IgD-negative memory B cell (primary cell): ENCODE measurements at regions not wholly inside any gene's neighbourhood (a gene's known extent, or its start where the extent isn't known, plus 50 kb on each side); places are given as distances from the start of the nearest gene placed in this dataset.
"Not testable (repeated sequence)": the region's sequence is repeated elsewhere in the genome, so short reads cannot be mapped to it uniquely, and the experiment has no call there.

ENCODE experiments used
- H3K27ac Mint-ChIP-seq, 3 donors: one replicate each; pipeline ENCODE4 v1.8.0; 2020 to 2022; ENCODE audit warnings: mild to moderate bottlenecking in 3 of 3, mixed read lengths in 3 of 3, moderate library complexity in 1 of 3
- H3K27me3 Mint-ChIP-seq: one replicate; pipeline ENCODE4 v1.8.0; 2021; ENCODE audit warnings: mixed read lengths
- H3K36me3 Mint-ChIP-seq: one replicate; pipeline ENCODE4 v1.8.0; 2020; ENCODE audit warnings: mild to moderate bottlenecking, mixed read lengths
- H3K4me1 Mint-ChIP-seq, 3 donors: one replicate each; pipeline ENCODE4 v1.8.0; 2020 to 2022; ENCODE audit warnings: mixed read lengths in 3 of 3, mild to moderate bottlenecking in 1 of 3
- H3K4me3 Mint-ChIP-seq, 4 donors: one replicate each; pipeline ENCODE4 v1.8.0; 2020 to 2022; ENCODE audit warnings: mild to moderate bottlenecking in 4 of 4, mixed read lengths in 4 of 4, moderate library complexity in 3 of 4
- H3K9me3 Mint-ChIP-seq, 3 donors: one replicate each; pipeline ENCODE4 v1.8.0; 2020 to 2021; ENCODE audit warnings: mixed read lengths in 3 of 3, mild to moderate bottlenecking in 1 of 3

DNA sequence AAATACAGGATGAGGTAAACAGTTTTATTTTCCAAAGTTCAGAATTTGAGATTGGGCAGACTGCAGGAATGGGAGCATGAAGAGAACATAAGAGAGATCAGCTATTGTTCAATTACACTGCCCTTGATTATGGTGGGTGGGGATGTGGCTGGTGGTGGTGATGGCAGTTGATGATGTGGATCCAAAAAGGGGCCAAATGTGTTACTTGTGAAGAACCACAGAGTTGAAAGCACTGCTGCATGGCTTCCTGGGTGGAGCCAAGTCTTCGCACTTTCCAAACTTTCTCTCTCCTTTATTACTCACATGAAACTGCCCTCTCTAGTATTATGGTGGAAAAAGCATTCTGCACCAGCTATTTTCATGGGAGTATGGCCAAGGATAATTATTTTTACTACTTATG, 1162.0 kb downstream of the RPIA start:
- not testable (repeated sequence) for H3K9me3 Mint-ChIP-seq, H3K27ac Mint-ChIP-seq, H3K4me3 Mint-ChIP-seq, H3K36me3 Mint-ChIP-seq, H3K4me1 Mint-ChIP-seq
- H3K27me3 Mint-ChIP-seq: peaks cover 12% of the 10 kb centered on the region

DNA sequence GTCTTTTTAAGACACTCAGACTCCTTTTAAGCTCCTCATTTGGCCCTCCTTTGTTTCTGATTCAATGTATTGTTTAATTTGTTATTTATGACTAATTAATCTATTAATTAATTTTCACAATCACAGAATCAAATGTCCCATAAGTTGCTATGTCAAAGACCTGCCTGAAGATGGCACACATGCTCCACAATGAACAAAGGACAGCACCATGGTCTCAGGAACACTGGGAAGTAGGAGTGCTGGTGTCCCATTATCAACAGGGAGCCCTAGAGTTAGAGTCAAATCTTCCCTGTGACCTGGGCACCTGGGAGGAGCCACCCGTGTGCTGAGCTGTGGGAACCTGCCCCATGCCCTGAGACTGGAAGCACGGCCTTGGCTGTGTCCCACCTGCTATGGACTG, 1164.3 kb downstream of the RPIA start:
- H3K4me3 Mint-ChIP-seq, H3K36me3 Mint-ChIP-seq, H3K27ac Mint-ChIP-seq, H3K4me1 Mint-ChIP-seq, H3K9me3 Mint-ChIP-seq, H3K27me3 Mint-ChIP-seq: not testable (repeated sequence)

DNA sequence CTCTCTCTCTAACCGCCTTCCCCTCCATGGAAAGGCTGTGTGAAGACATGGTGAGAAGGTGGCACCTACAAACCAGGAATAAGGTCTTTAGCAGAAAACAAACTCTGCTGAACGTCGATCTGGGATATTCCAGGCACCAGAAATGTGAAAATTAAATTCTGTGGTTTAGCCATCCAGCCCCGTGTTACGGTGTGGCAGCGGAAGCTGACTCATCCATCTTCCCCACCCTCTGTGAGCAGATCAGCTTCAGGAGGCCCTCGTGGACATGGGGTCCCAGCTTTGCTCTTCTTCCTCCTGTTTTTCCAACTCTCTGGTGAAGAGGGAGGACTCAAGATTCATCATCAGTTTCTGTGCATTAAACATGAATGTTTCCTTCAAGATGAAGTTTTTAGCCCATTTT, 1164.8 kb downstream of the RPIA start:
- not testable (repeated sequence) for H3K36me3 Mint-ChIP-seq, H3K27me3 Mint-ChIP-seq, H3K4me3 Mint-ChIP-seq, H3K27ac Mint-ChIP-seq, H3K9me3 Mint-ChIP-seq, H3K4me1 Mint-ChIP-seq

DNA sequence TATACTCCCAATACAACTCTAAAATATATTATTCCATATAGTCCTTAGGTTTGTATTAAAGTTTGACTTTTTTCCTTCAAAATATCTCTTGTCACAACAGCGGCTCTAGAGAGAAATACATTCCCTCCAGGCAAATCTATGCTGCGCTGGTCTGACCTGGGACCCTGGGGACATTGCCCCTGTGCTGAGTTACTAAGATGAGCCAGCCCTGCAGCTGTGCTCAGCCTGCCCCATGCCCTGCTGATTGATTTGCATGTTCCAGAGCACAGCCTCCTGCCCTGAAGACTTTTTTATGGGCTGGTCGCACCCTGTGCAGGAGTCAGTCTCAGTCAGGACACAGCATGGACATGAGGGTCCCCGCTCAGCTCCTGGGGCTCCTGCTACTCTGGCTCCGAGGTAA, 1170.7 kb downstream of the RPIA start:
- H3K36me3 Mint-ChIP-seq, H3K4me3 Mint-ChIP-seq, H3K4me1 Mint-ChIP-seq, H3K9me3 Mint-ChIP-seq, H3K27me3 Mint-ChIP-seq, H3K27ac Mint-ChIP-seq: not testable (repeated sequence)

DNA sequence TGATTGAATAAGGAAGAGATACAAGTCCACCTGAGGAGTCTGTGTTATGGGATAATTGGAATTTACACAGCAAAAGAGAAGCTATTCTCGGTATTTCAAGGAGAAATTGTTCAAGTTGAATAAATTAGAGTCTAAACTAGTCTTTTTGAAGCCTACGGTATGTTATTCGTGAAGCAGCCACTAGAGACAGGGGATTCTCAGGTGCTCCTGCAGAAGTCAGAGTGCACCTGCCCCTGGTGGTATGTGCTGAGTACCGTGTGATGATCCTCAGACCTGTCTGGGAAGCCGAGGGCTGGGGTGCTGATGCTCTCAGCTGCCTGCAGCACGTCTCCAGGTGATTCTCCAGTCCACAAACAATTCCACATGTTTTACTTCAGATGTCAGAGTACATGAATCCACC, 1171.7 kb downstream of the RPIA start:
- H3K9me3 Mint-ChIP-seq, H3K36me3 Mint-ChIP-seq, H3K4me1 Mint-ChIP-seq, H3K27ac Mint-ChIP-seq, H3K4me3 Mint-ChIP-seq, H3K27me3 Mint-ChIP-seq: not testable (repeated sequence)

DNA sequence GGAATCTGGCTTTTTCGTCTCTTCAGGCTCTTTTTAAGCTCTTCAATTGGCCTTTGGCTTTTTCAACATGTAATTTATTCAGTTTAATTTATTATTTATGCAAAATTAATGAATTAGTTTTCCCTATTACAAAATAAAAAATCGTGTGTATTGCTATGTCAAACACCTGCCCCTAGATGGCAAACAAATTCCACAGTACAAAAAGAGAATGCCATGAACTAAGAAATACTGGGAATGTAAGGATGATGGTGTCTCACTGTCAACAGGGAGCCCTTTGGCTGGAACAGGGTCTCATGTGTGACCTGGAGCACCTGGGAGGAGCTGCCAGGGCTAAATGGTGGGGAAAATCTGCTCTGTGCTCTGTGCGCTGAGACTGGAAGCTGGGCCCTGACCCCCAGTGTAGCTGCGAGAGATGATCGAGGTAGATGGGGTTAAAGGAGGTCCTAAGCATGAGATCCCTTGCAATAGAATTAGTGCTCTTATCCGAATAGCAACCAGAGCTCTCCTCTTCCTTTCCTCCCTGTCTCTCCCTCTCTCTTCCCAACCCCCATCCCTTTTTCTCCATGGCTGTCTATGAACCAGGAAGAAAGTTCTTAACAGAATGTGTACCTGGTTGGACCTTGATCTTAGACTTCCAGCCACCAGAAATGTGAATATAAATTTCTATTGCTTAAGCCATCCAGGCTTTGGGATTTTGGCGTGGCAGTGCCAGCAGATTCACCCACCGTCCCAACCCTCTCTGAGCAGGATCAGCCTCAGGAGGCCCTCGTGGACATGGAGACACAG, 1183.5 kb downstream of the RPIA start:
- H3K27me3 Mint-ChIP-seq, H3K36me3 Mint-ChIP-seq, H3K4me3 Mint-ChIP-seq, H3K27ac Mint-ChIP-seq, H3K4me1 Mint-ChIP-seq, H3K9me3 Mint-ChIP-seq: not testable (repeated sequence)

DNA sequence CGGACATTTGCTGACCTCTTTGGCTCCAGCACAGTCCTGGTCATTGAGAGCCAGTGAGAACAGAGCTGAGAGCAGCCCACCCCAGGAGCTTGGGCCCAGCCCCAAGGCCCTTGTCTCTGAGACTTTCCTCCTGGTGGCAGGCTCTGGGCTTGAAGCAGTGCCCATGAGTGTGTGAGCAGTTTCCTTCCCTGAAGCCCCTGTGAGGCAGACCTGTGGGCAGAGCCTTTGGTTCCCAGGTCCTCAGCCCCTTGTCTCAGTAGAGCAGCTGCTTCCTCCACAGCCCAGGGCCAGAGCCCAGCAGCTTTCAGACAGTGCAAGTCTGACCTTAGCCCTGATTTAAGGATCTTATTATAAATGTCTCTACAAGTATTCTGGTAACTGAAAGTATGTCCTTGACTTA, 1185.0 kb downstream of the RPIA start:
- H3K4me1 Mint-ChIP-seq, H3K4me3 Mint-ChIP-seq, H3K27me3 Mint-ChIP-seq, H3K27ac Mint-ChIP-seq, H3K9me3 Mint-ChIP-seq, H3K36me3 Mint-ChIP-seq: not testable (repeated sequence)

DNA sequence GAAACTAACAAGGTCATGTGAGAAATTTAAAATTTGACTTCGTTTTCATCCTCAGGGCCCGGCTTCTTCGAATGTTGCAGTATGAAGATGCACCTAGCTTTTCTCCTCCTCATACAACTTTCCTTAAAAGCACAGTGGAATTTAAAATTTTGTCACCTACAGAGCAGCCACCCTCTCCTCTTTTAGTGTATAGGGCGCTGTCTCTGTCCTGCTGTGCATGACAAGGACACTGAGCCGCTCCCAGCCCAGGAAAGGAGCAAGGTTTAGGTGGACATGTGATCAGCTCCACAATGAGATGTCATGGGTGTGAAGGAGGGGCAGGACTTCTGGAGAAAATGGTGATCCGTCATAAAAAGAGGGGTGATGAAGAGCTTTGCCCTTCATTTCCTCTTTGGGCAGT, 1185.4 kb downstream of the RPIA start:
- not testable (repeated sequence) for H3K4me1 Mint-ChIP-seq, H3K27ac Mint-ChIP-seq, H3K9me3 Mint-ChIP-seq, H3K36me3 Mint-ChIP-seq, H3K27me3 Mint-ChIP-seq, H3K4me3 Mint-ChIP-seq

DNA sequence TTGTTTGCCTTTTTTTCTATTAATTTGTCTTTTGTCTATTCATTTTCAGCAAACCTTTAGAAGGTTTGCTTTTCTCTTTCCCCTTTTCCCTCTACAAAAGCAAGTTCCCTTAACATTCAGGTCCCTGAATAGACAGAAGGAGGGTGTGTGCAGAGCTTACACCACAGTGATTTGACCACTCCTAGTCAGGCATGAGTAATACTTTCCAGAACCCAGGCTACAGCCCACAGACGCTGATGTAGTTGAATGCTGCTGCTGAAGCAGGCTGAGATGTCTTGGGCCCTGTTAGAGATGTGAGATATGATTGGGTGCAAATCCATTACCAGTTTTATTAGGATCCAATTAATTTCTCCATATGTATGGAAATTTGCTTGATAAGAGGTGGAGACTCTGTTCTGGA, 1191.4 kb downstream of the RPIA start:
- H3K27ac Mint-ChIP-seq, H3K36me3 Mint-ChIP-seq, H3K9me3 Mint-ChIP-seq, H3K27me3 Mint-ChIP-seq, H3K4me3 Mint-ChIP-seq, H3K4me1 Mint-ChIP-seq: not testable (repeated sequence)

DNA sequence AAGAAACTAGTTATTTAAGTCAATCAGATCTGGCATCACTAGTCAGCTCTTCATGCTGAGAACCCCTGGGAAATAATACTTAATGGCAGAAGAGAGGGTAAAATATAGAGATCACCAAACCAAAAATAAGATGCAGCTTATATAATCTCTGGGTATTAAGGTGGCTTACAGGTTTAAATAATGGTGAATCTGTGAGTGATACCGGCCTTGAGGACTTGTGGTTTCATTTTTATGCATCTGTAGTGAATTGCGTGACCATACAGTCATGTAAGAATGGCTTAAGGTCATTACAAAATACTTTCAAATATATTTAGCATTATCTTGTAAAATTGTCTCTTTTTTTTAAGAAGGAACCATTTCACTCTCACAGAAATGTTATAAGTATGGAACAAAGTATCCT, 1192.2 kb downstream of the RPIA start:
- H3K27ac Mint-ChIP-seq, H3K27me3 Mint-ChIP-seq, H3K4me1 Mint-ChIP-seq, H3K4me3 Mint-ChIP-seq, H3K9me3 Mint-ChIP-seq, H3K36me3 Mint-ChIP-seq: not testable (repeated sequence)

DNA sequence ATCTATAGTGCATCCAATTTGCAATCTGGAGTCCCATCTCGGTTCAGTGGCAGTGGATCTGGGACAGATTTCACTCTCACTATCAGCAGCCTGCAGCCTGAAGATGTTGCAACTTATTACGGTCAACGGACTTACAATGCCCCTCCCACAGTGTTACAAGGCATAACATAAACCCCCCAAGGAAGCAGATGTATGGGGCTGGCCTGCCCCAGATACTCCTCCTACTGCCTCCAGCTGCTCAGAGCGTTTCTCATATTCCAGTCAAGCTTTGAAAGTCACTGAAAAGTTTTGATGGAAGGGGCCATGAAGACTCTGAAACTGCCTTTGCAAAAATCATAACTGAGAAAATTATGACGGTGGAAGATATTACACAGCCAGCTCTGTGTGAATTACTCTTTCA, 1193.6 kb downstream of the RPIA start:
- H3K27ac Mint-ChIP-seq, H3K36me3 Mint-ChIP-seq, H3K9me3 Mint-ChIP-seq, H3K4me3 Mint-ChIP-seq, H3K27me3 Mint-ChIP-seq, H3K4me1 Mint-ChIP-seq: not testable (repeated sequence)

DNA sequence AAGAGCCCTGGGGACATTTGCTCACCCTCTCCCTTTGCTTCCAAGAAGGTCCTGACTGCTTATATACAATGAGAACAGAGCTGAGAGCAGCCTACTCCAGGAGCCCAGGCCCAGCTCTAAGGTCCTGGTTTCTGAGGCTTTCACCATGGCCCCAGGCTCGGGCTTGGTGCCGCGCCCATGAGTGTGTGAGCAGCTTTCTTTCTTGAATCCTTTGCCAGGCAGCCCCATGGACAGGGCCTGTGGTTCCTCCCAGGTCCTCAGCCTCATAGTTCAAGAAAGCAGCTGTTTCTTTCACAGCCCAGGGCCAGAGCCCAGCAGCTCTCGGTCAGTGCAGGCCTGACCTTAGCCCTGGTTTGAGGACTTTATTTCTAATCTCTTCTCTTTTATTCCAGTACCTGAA, 1197.2 kb downstream of the RPIA start:
- not testable (repeated sequence) for H3K9me3 Mint-ChIP-seq, H3K27me3 Mint-ChIP-seq, H3K4me1 Mint-ChIP-seq, H3K4me3 Mint-ChIP-seq, H3K27ac Mint-ChIP-seq, H3K36me3 Mint-ChIP-seq

DNA sequence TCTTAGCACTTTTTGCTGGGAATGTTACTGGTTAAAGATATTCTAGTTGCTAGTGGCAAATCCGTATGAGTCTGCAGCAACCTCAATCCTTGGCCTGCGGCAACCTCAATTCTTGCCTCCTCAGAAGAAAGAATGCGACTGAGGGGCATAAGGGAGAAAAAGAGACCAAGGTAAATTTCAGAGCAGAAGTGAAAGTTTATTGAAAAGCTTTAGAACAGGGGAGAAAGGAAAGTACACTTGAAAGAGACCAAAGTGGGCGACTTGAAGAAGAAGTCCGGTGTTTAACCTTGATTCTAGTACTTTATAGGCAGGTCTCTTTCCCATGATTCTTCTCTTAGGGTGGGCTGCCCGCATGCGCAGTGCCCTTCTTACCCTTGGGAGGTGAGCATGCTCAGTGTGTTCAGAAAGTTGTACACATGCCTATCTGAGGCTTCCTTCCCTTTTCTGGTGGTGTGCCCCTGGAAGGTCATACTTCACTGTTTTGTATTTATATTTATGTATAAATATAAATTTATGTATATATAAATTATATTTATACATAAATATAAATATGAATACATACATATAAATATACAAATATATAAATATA, 1198.8 kb downstream of the RPIA start:
- H3K27ac Mint-ChIP-seq, H3K4me3 Mint-ChIP-seq, H3K9me3 Mint-ChIP-seq, H3K4me1 Mint-ChIP-seq, H3K27me3 Mint-ChIP-seq, H3K36me3 Mint-ChIP-seq: not testable (repeated sequence)

DNA sequence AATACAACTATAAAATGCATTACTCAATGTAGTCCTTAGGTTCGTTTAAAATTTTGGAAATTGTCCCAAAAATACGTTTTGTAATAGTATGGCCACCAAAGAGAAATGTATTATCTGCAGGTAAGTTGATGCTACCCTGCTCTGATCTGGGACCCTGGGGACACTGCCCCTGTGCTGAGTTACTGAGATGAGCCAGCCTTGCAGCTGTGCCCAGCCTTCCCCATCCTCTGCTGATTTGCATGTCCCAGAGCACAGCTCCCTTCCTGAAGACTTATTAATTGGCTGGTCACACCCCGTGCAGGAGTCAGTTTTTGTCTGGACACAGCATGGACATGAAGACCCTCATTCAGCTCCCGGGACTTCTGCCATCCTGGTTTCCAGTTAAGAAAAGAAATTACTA, 1203.5 kb downstream of the RPIA start:
- H3K36me3 Mint-ChIP-seq, H3K9me3 Mint-ChIP-seq, H3K4me3 Mint-ChIP-seq: not testable (repeated sequence)

DNA sequence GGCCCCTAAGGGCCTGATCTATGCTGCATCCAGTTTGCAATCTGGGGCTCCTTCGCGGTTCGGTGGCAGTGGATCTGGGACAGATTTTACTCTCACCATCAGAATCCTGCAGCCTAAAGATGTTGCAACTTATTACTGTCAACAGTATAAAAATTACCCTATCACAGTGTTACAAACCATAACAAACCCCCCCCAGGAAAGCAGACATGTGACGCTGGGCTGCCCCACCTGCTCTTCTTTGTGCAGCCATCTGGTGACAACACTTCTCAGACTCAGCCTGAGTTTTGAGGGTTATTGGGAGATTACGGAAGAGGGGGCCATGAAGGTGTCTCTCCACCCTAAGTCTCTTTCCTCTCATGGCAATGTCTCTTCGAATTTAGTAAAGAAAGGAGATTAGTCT, 1204.2 kb downstream of the RPIA start:
- H3K27me3 Mint-ChIP-seq, H3K27ac Mint-ChIP-seq, H3K9me3 Mint-ChIP-seq, H3K36me3 Mint-ChIP-seq, H3K4me1 Mint-ChIP-seq, H3K4me3 Mint-ChIP-seq: not testable (repeated sequence)

More for the DNA sequence above, 1203.5 kb downstream of the RPIA start:
- not testable (repeated sequence) for H3K4me1 Mint-ChIP-seq, H3K27me3 Mint-ChIP-seq, H3K27ac Mint-ChIP-seq

DNA sequence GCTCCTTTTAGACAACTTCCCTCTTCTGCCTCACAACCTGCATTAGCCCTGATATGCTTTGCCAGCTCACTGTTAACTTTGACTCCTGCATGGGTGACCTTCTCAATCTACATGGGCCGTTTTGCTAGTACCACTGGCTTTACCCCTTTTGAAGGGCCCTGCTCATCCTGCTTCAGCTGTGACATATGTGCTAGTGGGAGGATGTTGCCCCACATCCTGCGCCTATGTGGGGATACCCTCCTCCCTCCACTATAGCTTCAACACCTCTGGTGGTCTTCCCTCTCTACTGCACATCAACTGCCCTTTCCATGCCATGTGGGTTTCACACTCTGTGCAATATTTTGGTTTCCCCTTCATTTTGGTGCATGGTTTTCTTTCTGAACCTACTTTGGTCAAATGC, 1235.5 kb downstream of the RPIA start:
- not testable (repeated sequence) for H3K27ac Mint-ChIP-seq, H3K4me1 Mint-ChIP-seq, H3K36me3 Mint-ChIP-seq

DNA sequence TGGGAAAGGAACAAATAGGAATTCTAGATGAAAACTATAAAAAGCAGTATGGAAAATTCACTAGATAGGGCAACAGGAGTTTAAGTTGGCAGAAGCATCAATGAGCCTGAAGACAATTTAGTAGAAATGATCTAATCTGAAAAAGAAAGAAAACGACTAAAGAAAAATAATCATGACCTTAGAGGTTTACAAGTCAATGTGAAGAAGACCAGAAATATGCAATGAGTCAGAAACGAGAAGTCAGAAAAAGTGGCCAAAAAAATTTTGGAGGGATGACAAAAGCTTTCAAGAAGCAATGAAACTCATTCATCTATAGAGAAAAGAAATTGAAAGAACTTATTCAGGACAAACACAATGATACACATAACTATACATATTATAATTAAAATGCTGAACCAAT, 1244.0 kb downstream of the RPIA start:
- peaks cover 8 to 17% (median 10%) of the 10 kb centered on the region in 3 donors for H3K4me1 Mint-ChIP-seq
- H3K9me3 Mint-ChIP-seq, H3K27ac Mint-ChIP-seq, H3K36me3 Mint-ChIP-seq, H3K27me3 Mint-ChIP-seq: not testable (repeated sequence)
- peak overlapping the region in 1 of 4 donors; percentile 60 for H3K4me3 Mint-ChIP-seq

More for the DNA sequence above, 1235.5 kb downstream of the RPIA start:
- H3K27me3 Mint-ChIP-seq, H3K9me3 Mint-ChIP-seq, H3K4me3 Mint-ChIP-seq: not testable (repeated sequence)
